ENCODE measurements at regions not wholly inside any gene's neighbourhood (a gene's known extent, or its start where the extent isn't known, plus 50 kb on each side); places are given as distances from the start of the nearest gene placed in this dataset.

- TF ChIP-seq MXI1 (IDR thresholded peaks at IDR 0.05; ENCODE audit: borderline replicate concordance, low read depth, low read length) (peak; percentile 44; the same call in 1 of the 2 replicates), BHLHE40 (IDR thresholded peaks at IDR 0.05; ENCODE audit: low read depth, low read length) (no peak)
These were observed 116.3 kb downstream of the TMCO5A start (continued) for GRCh38 chr15:38050529-38051448.

- H4K5ac ChIP-seq (ENCODE audit: low read depth, low read length): no peak overlapping the region
- H3K27ac ChIP-seq (ENCODE audit: insufficient read depth, low read length): no peak overlapping the region
- H3K4me3 ChIP-seq (ENCODE audit: insufficient read depth, low read depth, low read length): no peak overlapping the region
- DNase-seq (no peak), ATAC-seq (ENCODE audit: low read depth) (no peak)
- in situ Hi-C loops (cut with MboI; ENCODE audit: low sequenced_read_pairs) (no loop called here), dilution Hi-C loops (cut with HindIII; ENCODE audit: low sequenced_read_pairs, unreplicated experiment) (no loop called here), intact Hi-C loops (cut with micrococcal nuclease) (no loop called here)
- H3K14ac ChIP-seq (replicated peaks; ENCODE audit: low read depth, low read length): no peak overlapping the region
- H4K20me1 ChIP-seq (ENCODE audit: insufficient read depth, low read length): no peaks in the 10 kb centered on the region
- ChIA-PET POLR2A (ENCODE audit: unreplicated experiment) (no interaction called here), CTCF (no interaction called here)
- no peaks in the 10 kb centered on the region for H3K27me3 ChIP-seq (ENCODE audit: control insufficient read depth, insufficient read depth, low read length)
- no peak overlapping the region for H4K91ac ChIP-seq (ENCODE audit: insufficient read depth, low read depth, low read length)
- H3K4me1 ChIP-seq (ENCODE audit: control insufficient read depth, insufficient read depth, low read length): peaks cover 4% of the 10 kb centered on the region; the same call in 1 of the 2 replicates
- H2AFZ ChIP-seq (replicated peaks; ENCODE audit: low read length, poor library complexity): no peak overlapping the region
- BruUV-seq (replicated peaks): no TSS peak
- H3K9me1 ChIP-seq (ENCODE audit: insufficient read depth, low read length): no peaks in the 10 kb centered on the region
- no peaks in the 10 kb centered on the region for H3K9me3 ChIP-seq (ENCODE audit: control insufficient read depth, insufficient read depth, low read length)
- no CpG with 5 or more reads among the region's 2 CpGs for WGBS, 2 experiments (ENCODE audit: extremely low coverage in 2 of 2, insufficient read length in 1 of 2)
- H3K79me1 ChIP-seq (ENCODE audit: low read depth in 1 of 2, low read length in 2 of 2): no peaks in the 10 kb centered on the region
- no peak overlapping the region for H4K8ac ChIP-seq (ENCODE audit: low read depth in 2 of 2, low read length in 2 of 2)
- no peak overlapping the region for H3K4me2 ChIP-seq (ENCODE audit: low read depth, low read length)
- no peak overlapping the region for H3K56ac ChIP-seq (ENCODE audit: extremely low read depth, insufficient read depth, low read length)
- no peak overlapping the region for H2AK5ac ChIP-seq (ENCODE audit: low read depth, low read length)
- no peak overlapping the region for H2BK120ac ChIP-seq (ENCODE audit: low read depth, low read length)
- no peak overlapping the region for H3K9ac ChIP-seq (ENCODE audit: low read depth, low read length)
- no peak overlapping the region for H3K18ac ChIP-seq (ENCODE audit: low read depth, low read length)
- no peak overlapping the region for H2BK15ac ChIP-seq (ENCODE audit: low read depth, low read length)
- H2AK9ac ChIP-seq (replicated peaks; ENCODE audit: low read depth, low read length, poor library complexity): no peak overlapping the region
- no peaks in the 10 kb centered on the region for H3K36me3 ChIP-seq (ENCODE audit: control insufficient read depth, insufficient read depth, low read length)
- no peak overlapping the region for H3K23ac ChIP-seq (ENCODE audit: low read depth, low read length)
- H2BK20ac ChIP-seq (ENCODE audit: low read depth, low read length): no peak overlapping the region
- TF ChIP-seq RFX5 (IDR thresholded peaks at IDR 0.05; ENCODE audit: low read depth, low read length) (no peak), RCOR1 (IDR thresholded peaks at IDR 0.05; ENCODE audit: insufficient replicate concordance, low read length) (no peak), POLR2A (IDR thresholded peaks at IDR 0.05; ENCODE audit: low read depth, low read length) (no peak), MAFK (IDR thresholded peaks at IDR 0.05; ENCODE audit: low read depth, low read length) (no peak), RAD21 (IDR thresholded peaks at IDR 0.05; ENCODE audit: low read length) (no peak), MXI1 (IDR thresholded peaks at IDR 0.05; ENCODE audit: borderline replicate concordance, low read depth, low read length) (no peak), SMC3 (IDR thresholded peaks at IDR 0.05; ENCODE audit: low read depth, low read length) (no peak)
- TF ChIP-seq, protein P1, sequence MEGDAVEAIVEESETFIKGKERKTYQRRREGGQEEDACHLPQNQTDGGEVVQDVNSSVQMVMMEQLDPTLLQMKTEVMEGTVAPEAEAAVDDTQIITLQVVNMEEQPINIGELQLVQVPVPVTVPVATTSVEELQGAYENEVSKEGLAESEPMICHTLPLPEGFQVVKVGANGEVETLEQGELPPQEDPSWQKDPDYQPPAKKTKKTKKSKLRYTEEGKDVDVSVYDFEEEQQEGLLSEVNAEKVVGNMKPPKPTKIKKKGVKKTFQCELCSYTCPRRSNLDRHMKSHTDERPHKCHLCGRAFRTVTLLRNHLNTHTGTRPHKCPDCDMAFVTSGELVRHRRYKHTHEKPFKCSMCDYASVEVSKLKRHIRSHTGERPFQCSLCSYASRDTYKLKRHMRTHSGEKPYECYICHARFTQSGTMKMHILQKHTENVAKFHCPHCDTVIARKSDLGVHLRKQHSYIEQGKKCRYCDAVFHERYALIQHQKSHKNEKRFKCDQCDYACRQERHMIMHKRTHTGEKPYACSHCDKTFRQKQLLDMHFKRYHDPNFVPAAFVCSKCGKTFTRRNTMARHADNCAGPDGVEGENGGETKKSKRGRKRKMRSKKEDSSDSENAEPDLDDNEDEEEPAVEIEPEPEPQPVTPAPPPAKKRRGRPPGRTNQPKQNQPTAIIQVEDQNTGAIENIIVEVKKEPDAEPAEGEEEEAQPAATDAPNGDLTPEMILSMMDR (conservative IDR thresholded peaks at IDR 0.05; ENCODE audit: low read depth, low read length): no peak
- H3K4ac ChIP-seq (ENCODE audit: low read depth, low read length): no peak overlapping the region
- H2BK5ac ChIP-seq (ENCODE audit: low read depth, low read length, poor library complexity, severe bottlenecking): no peak overlapping the region
These were observed 118.8 kb downstream of the TMCO5A start for GRCh38 chr15:38053205-38053604.

All from IMR-90 (cell line).